Upper lobe of left lung (tissue), 6 donors: ENCODE measurements at regions not wholly inside any gene's neighbourhood (a gene's known extent, or its start where the extent isn't known, plus 50 kb on each side); places are given as distances from the start of the nearest gene placed in this dataset.

ENCODE experiments used
- ATAC-seq, 2 donors: fragments of 200-7000 bp; cut with Tn5 transposase; one replicate each; pipeline ENCODE4 v1.9.1; 2022; ENCODE audit warnings: mild to moderate bottlenecking in 2 of 2, moderate library complexity in 2 of 2; ENCODE audit not compliant: low FRiP score in 2 of 2
- DNase-seq, 2 donors: peaks; one replicate each; pipeline ENCODE4 v3.0.0-alpha.2; 2019 to 2020
- H3K27ac ChIP-seq, 4 donors: fragments of 200-600 bp; sonication (generic); one replicate each; pipeline ENCODE4 v1.5.1; 2016 to 2019
- H3K27me3 ChIP-seq, 4 donors: fragments of 200-600 bp; sonication (generic); one replicate each; pipeline ENCODE4 v1.5.1; 2017 to 2019
- H3K36me3 ChIP-seq, 4 donors: fragments of 200-600 bp; sonication (generic); one replicate each; pipeline ENCODE4 v1.5.1; 2016 to 2019
- H3K4me1 ChIP-seq, 4 donors: fragments of 200-600 bp; sonication (generic); one replicate each; pipeline ENCODE4 v1.5.1; 2018 to 2019
- H3K4me3 ChIP-seq, 4 donors: fragments of 200-600 bp; sonication (generic); one replicate each; pipeline ENCODE4 v1.5.1; 2017 to 2019; ENCODE audit warnings: mild to moderate bottlenecking in 2 of 4, moderate library complexity in 1 of 4
- H3K9me3 ChIP-seq, 4 donors: fragments of 200-600 bp; sonication (generic); one replicate each; pipeline ENCODE4 v1.5.1; 2018 to 2019
- CTCF ChIP-seq, 6 experiments: fragments of 450-650 bp in 4 of 6; fragments of 200-600 bp in 2 of 6; sonication (generic) in 2 of 6; IDR thresholded peaks; one replicate each; pipeline ENCODE4 v1.5.1; 2016 to 2019; ENCODE audit warnings: antibody characterized with exemption in 6 of 6
- EP300 ChIP-seq, 4 donors: sonication (generic); formaldehyde crosslinking; IDR thresholded peaks; one replicate each; pipeline ENCODE4 v1.5.1; 2017; ENCODE audit warnings: antibody characterized with exemption in 4 of 4, control low read depth in 2 of 4
- POLR2A ChIP-seq, 4 donors: fragments of 450-650 bp; IDR thresholded peaks; one replicate each; pipeline ENCODE4 v1.5.1; 2016 to 2017; ENCODE audit warnings: antibody characterized with exemption in 4 of 4, mild to moderate bottlenecking in 2 of 4
- POLR2AphosphoS5 ChIP-seq, 2 donors: sonication (generic); formaldehyde crosslinking; IDR thresholded peaks; one replicate each; pipeline ENCODE4 v1.5.1; 2017; ENCODE audit warnings: antibody characterized with exemption in 2 of 2
- WGBS, 2 donors: methylation state at CpG; one replicate each; pipeline ENCODE4 v1.1.5; 2017 to 2018; 5-methylcytosine and 5-hydroxymethylcytosine counted together
- donor health status: DM: no; HTN: no; CAD: no; lungs with moderate emphysema.
- donor health status: DM: no; HTN: yes; CAD: no; lungs with severe emphysema.

DNA sequence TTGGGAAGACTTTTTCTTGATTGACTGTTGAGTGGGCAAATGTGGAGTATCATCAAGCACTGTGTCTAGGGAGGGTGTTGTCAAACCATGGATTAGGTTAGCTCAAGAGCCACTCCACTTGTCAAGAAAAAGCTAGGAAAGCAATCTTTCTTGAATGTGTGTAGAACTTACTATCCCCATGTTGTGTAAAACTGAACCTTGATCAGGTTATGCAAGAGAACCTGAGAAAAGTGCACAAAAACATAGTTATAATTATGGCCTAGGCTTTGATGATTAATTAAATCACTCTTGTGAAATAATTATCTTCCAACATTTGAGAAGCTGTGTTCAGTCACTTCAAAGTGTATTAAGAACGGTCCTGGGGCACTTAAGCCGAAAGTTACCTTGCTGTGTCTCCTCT is 238.2 kb upstream of the OBI1 start:
- ATAC-seq (no peak), DNase-seq (no peak)
- no peaks in the 10 kb centered on the region for H3K36me3 ChIP-seq
- WGBS, 2 donors, result 42 to 47% methylated on average over 2 of the region's 2 CpGs
- TF ChIP-seq POLR2A (IDR thresholded peaks at IDR 0.05), result no peak
- TF ChIP-seq CTCF (IDR thresholded peaks at IDR 0.05), result no peak
- TF ChIP-seq EP300 (IDR thresholded peaks at IDR 0.05), result no peak
- no peak for TF ChIP-seq POLR2AphosphoS5 (IDR thresholded peaks at IDR 0.05)
- no peak overlapping the region for H3K27ac ChIP-seq
- H3K9me3 ChIP-seq, result no peaks in the 10 kb centered on the region
- no peaks in the 10 kb centered on the region for H3K4me1 ChIP-seq
- H3K27me3 ChIP-seq, result no peaks in the 10 kb centered on the region
- H3K4me3 ChIP-seq, result no peak overlapping the region

GRCh38 chr13:78884571-78884970 is 225.6 kb upstream of the OBI1 start:
- Histone ChIP-seq H3K4me1 (no peaks in the 10 kb centered on the region), H3K4me3 (no peak overlapping the region), H3K9me3 (no peaks in the 10 kb centered on the region), H3K36me3 (no peaks in the 10 kb centered on the region), H3K27ac (no peak overlapping the region), H3K27me3 (no peaks in the 10 kb centered on the region)
- TF ChIP-seq CTCF (IDR thresholded peaks at IDR 0.05) (no peak), POLR2A (IDR thresholded peaks at IDR 0.05) (no peak), POLR2AphosphoS5 (IDR thresholded peaks at IDR 0.05) (no peak), EP300 (IDR thresholded peaks at IDR 0.05) (no peak)
- ATAC-seq (no peak), DNase-seq (no peak)

GRCh38 chr13:78881751-78882150 is 222.8 kb upstream of the OBI1 start:
- Histone ChIP-seq H3K36me3 (no peaks in the 10 kb centered on the region), H3K27ac (no peak overlapping the region), H3K9me3 (no peaks in the 10 kb centered on the region), H3K4me1 (no peaks in the 10 kb centered on the region), H3K27me3 (no peaks in the 10 kb centered on the region), H3K4me3 (no peak overlapping the region)
- TF ChIP-seq POLR2AphosphoS5 (IDR thresholded peaks at IDR 0.05), result no peak
- TF ChIP-seq CTCF (IDR thresholded peaks at IDR 0.05), result no peak
- no peak for TF ChIP-seq EP300 (IDR thresholded peaks at IDR 0.05)
- TF ChIP-seq POLR2A (IDR thresholded peaks at IDR 0.05), result no peak
- ATAC-seq, result no peak
- DNase-seq, result no peak

- Histone ChIP-seq H3K4me1 (no peaks in the 10 kb centered on the region), H3K27ac (no peak overlapping the region), H3K4me3 (no peak overlapping the region), H3K36me3 (no peaks in the 10 kb centered on the region), H3K27me3 (no peaks in the 10 kb centered on the region), H3K9me3 (no peaks in the 10 kb centered on the region)
- no peak for ATAC-seq
- DNase-seq, result no peak
- no peak for TF ChIP-seq POLR2AphosphoS5 (IDR thresholded peaks at IDR 0.05)
- TF ChIP-seq CTCF (IDR thresholded peaks at IDR 0.05), result no peak
- TF ChIP-seq EP300 (IDR thresholded peaks at IDR 0.05), result no peak
- no peak for TF ChIP-seq POLR2A (IDR thresholded peaks at IDR 0.05)
- 46 to 68% methylated on average over 3 of the region's 3 CpGs for WGBS, 2 donors
These were observed 222.1 kb upstream of the OBI1 start for GRCh38 chr13:78881054-78881453.

DNA sequence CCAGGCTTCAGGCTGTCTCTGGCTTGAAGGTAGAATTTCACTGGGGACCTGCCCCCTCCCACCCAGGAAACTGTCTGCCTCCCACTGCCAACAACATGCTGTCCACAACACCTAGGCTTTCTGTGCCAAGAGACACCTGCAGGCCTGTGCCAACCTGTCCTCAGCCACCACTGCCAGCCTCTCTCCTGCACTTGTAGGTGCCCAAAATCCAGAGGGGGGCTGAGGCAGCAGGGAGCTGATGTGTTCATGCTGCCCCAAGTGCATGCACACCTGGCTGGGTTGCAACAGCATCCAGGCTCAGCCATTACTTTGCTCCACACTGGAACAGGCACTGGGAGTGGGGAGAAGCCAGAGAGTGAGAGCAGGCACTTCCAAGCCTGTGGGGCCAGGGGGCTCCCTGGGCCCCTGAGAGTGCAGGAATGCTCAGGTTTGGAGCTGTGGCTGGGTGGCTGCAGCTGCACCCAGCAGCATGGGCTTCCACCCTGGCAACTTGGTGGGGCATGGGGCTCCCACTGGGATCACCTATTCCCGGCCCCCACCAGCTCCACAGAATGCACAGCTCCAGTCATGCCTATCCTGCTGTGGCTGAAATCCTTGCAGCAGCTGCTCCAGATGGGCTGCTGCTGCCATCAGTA is 218.1 kb upstream of the OBI1 start:
- Histone ChIP-seq H3K9me3 (no peaks in the 10 kb centered on the region), H3K27me3 (no peaks in the 10 kb centered on the region), H3K27ac (no peak overlapping the region), H3K4me3 (no peak overlapping the region), H3K4me1 (no peaks in the 10 kb centered on the region), H3K36me3 (no peaks in the 10 kb centered on the region)
- DNase-seq, result peak in 1 of 2 donors; percentile 23
- no peak for ATAC-seq
- 40 to 100% methylated on average over 1 of the region's 1 CpG for WGBS, 2 donors
- TF ChIP-seq POLR2A (IDR thresholded peaks at IDR 0.05) (no peak), POLR2AphosphoS5 (IDR thresholded peaks at IDR 0.05) (no peak), EP300 (IDR thresholded peaks at IDR 0.05) (no peak), CTCF (IDR thresholded peaks at IDR 0.05) (no peak)
